GM18505 (cell line): ENCODE measurements at regions not wholly inside any gene's neighbourhood (a gene's known extent, or its start where the extent isn't known, plus 50 kb on each side); places are given as distances from the start of the nearest gene placed in this dataset.

Experiments
- ATAC-seq: cut with Tn5 transposase; IDR thresholded peaks from one replicate; pipeline ENCODE4 v1.9.1; 2021; ENCODE audit not compliant: unreplicated experiment
- POLR2A ChIP-seq: IDR thresholded peaks from 4 replicates; pipeline ENCODE4 v1.6.1; 2011; ENCODE audit warnings: borderline replicate concordance; ENCODE audit not compliant: insufficient read depth, insufficient read length; ENCODE audit errors: extremely low read depth

- TF ChIP-seq POLR2A: no peak
- ATAC-seq: no peak
Observed at GRCh38 chr21:18191139-18191538, 53.5 kb upstream of the CHODL start.

DNA sequence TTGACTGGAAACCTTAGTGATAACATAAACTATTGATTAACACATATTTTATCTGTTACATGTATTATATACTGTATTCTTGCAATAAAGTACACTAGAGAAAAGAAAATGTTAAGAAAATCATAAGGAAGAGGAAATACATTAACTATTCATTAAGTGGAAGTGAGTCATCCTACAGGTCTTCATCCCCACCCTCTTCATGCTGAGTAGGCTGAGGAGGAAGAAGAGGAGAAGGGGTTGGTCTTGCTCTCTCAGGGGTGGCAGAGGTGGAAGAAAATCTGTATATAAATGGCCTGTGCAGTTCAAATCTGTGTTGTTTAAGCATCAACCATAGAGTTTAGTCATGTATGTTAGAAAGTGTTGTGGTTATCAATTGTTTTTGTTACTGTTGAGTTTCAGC lies 66.1 kb upstream of the CHODL start:
- no peak for ATAC-seq
- no peak for TF ChIP-seq POLR2A

DNA sequence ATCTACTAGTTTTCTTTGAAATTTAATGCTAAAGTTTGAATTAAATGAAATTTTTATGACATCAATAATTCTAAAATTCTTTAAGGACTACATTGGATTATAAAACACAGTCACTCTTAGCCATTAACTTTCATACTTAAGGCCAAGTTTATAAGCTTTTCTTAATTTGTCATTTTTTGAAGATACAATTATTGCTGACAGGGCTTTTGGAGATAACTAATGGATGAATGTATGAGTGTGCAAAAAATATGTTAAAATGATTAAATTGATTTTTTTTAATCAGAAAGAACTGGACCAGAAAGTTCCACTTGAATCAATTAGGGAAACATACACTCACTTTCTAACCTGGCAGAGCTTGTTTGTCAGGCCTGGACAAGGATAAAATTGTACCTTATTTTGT lies 70.3 kb upstream of the CHODL start:
- no peak for ATAC-seq
- no peak for TF ChIP-seq POLR2A

DNA sequence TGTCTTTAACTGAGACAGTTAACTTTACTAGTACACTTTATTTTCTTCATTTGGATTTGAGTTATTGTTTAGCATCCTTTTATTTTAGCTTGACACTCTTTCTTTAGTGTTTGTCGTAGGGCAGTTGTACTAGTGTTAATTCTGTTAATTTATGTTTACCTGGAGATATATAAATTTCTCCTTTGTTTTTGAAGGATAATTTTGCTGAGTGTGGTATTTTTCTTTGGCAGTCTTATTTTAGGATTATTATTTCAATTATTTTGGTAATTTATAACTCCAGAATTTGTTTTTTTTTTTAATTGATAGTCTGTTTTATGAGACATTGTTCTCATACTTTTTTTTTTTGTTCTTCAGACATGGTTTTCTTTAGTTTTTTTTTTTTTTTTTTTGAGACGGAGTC lies 73.8 kb upstream of the CHODL start:
- no peak for ATAC-seq
- no peak for TF ChIP-seq POLR2A

DNA sequence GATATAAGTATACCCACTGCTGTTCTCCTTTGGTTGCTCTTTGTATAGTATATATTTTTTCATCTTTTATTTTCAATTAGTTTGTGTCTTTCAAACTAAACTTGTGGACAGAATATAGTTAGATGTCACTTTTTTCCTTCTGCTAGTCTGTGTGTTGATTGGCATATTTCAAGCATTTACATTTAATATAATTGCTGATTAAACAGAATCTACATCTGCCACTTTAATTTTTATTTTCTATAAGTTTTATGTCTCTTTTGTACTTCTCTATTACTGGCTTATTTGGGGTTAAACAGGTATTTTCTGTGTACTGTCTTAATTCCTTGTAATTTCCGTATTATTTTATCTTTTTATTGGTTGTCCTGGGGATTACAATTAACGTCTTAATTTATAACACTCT lies 74.4 kb upstream of the CHODL start:
- TF ChIP-seq POLR2A: no peak
- no peak for ATAC-seq

- no peak for ATAC-seq
- TF ChIP-seq POLR2A: no peak
Observed at GRCh38 chr21:18168108-18168507, 76.5 kb upstream of the CHODL start.

- no peak for TF ChIP-seq POLR2A
- no peak for ATAC-seq
Observed at GRCh38 chr21:18164933-18165332, 79.7 kb upstream of the CHODL start.

- no peak for TF ChIP-seq POLR2A
- ATAC-seq: no peak
Observed at GRCh38 chr21:18164483-18164882, 80.2 kb upstream of the CHODL start.

DNA sequence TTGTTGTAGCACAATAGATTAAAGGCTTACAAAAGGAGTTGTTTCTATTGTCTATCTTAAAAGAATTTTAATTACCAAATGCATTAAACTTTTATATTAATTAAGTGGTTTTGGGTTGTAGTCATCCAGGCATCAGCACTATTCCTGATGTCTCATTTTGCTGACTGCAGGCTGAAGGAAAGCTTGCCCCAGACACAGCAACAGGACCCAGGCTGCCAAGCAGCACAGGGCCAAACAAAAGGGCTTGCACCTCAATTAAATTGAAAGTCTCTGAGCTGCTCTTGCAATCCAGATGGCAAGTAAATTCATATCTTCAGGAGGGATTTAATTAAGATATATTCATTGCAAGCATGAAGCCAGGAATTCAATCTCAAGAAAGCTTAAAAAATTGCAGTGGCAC lies 80.7 kb upstream of the CHODL start:
- no peak for TF ChIP-seq POLR2A

DNA sequence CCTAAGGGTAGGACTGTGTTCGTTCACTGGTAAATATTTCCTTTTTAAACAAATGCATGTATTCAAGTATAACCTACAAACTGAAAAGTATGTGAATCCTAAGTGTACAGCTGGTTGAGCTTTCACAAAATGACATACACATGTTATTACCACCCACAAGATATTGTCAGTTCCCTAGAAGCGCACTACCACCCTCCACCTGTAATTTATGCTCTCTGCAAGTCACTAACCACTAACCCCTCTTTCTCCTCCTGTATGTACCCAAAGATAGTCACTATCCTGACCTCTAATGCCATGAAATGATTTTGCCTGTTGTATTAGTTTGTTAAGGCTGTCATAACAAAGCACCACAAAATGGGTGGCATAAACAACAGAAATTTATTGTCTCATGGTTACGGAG lies 82.8 kb upstream of the CHODL start:
- ATAC-seq: no peak
- no peak for TF ChIP-seq POLR2A

More for the DNA sequence above, 80.7 kb upstream of the CHODL start:
- ATAC-seq: no peak

DNA sequence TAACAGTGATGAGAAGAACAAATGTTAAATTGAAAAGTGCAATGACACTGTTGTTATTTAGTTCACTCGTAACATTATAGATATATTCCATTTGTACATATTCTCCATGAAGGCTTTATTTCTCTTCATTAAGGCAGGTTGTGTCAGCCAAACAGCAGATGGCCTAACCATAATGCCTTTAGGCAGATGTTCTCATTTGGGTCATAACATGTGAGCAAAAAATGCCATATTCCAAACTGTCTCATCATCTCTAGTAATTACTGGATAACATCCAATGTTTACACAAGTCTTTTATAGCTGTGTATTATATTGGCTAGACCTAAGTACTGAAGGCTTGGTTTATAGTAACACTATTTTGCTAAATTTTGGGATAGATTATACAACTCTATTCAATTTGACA lies 87.2 kb upstream of the CHODL start:
- no peak for ATAC-seq
- no peak for TF ChIP-seq POLR2A

- TF ChIP-seq POLR2A: no peak
Observed at GRCh38 chr21:18155508-18156193, 89.0 kb upstream of the CHODL start.

GRCh38 chr21:18153063-18153462 lies 91.6 kb upstream of the CHODL start:
- ATAC-seq: no peak
- no peak for TF ChIP-seq POLR2A

More at GRCh38 chr21:18155508-18156193, 89.0 kb upstream of the CHODL start:
- no peak for ATAC-seq

GRCh38 chr21:18152371-18152770 lies 92.3 kb upstream of the CHODL start:
- no peak for ATAC-seq
- TF ChIP-seq POLR2A: no peak

DNA sequence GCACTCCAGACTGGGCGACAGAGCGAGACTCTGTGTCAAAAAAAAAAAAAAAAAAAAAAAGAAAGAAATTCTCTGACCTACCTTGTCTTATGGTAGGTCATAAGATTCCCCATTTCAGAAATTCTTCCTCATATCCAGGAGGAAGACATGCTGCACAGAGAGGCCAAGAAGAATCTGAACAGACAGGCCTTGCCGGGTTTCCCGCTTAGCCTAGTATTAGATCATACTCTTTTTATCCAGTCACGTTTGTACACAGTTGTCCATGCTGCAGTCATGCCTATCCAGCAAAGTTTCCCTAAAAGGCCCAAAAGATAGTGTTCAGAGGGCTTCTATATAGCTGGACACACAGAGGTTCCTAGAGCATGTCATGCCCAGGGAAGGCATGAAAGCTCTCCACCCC lies 93.6 kb upstream of the CHODL start:
- no peak for ATAC-seq
- no peak for TF ChIP-seq POLR2A

- TF ChIP-seq POLR2A: no peak
- ATAC-seq: no peak
Observed at GRCh38 chr21:18148401-18148800, 96.2 kb upstream of the CHODL start.

DNA sequence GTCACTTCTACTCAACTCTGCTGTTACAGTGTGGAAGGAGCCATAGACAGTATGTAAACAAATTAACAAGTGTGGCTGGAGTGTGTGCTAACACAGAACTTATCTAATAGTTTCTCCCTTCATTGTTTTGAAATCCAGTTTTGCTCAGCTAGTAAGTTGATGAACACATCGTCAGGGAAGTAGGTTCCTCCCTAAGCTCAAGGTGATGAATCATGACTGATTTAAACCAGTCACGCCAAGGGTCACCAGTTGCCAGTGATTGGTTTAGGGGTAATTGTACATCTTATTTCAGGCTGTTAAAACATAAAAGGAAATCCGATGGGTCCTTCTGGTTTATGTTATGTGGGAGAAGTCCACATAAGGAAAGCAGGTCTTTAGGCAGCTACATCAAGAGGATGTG lies 97.0 kb upstream of the CHODL start:
- no peak for ATAC-seq

More for the DNA sequence above, 97.0 kb upstream of the CHODL start:
- no peak for TF ChIP-seq POLR2A
